Transverse colon (tissue), 4 donors: ENCODE measurements at regions not wholly inside any gene's neighbourhood (a gene's known extent, or its start where the extent isn't known, plus 50 kb on each side); places are given as distances from the start of the nearest gene placed in this dataset.

Source experiments
- DNase-seq: peaks from one replicate; pipeline ENCODE4 v3.0.0-alpha.2; 2019
- H3K27ac ChIP-seq, 4 donors: fragments of 200-600 bp; sonication (generic); 2 replicates each; pipeline ENCODE4 v1.5.1; 2016 to 2018; ENCODE audit warnings: inconsistent platforms in 4 of 4
- H3K27me3 ChIP-seq: fragments of 200-600 bp; sonication (generic); 2 replicates; pipeline ENCODE4 v1.5.1; 2017; ENCODE audit warnings: inconsistent platforms
- H3K36me3 ChIP-seq, 4 donors: fragments of 200-600 bp; sonication (generic); 2 replicates each; pipeline ENCODE4 v1.5.1; 2017 to 2019; ENCODE audit warnings: inconsistent platforms in 4 of 4
- H3K4me1 ChIP-seq, 4 donors: fragments of 200-600 bp; sonication (generic); 2 replicates each; pipeline ENCODE4 v1.5.1; 2017 to 2020; ENCODE audit warnings: inconsistent platforms in 4 of 4
- H3K4me3 ChIP-seq, 4 donors: fragments of 200-600 bp; sonication (generic); 1 replicate in 1 of 4; 2 replicates in 3 of 4; pipeline versions ENCODE4 v1.5.1 to v1.6.1; 2017 to 2019; ENCODE audit warnings: inconsistent platforms in 4 of 4
- H3K9me3 ChIP-seq, 2 donors: fragments of 200-600 bp; sonication (generic); 2 replicates each; pipeline ENCODE4 v1.5.1; 2017 to 2019; ENCODE audit warnings: inconsistent platforms in 2 of 2
- CTCF ChIP-seq, 5 experiments: fragments of 200-600 bp in 3 of 5; fragments of 450-650 bp in 2 of 5; sonication (generic) in 3 of 5; IDR thresholded peaks; 1 replicate in 2 of 5; 2 replicates in 3 of 5; pipeline ENCODE4 v1.5.1; 2016 to 2017; ENCODE audit warnings: antibody characterized with exemption in 5 of 5, inconsistent platforms in 3 of 5, mild to moderate bottlenecking in 2 of 5, moderate library complexity in 1 of 5
- EP300 ChIP-seq: sonication (generic); formaldehyde crosslinking; IDR thresholded peaks from one replicate; pipeline ENCODE4 v1.6.1; 2017; ENCODE audit warnings: antibody characterized with exemption, low read depth
- POLR2A ChIP-seq: fragments of 450-650 bp; IDR thresholded peaks from one replicate; pipeline ENCODE4 v1.6.1; 2016; ENCODE audit warnings: antibody characterized with exemption, mild to moderate bottlenecking, moderate library complexity
- POLR2AphosphoS5 ChIP-seq, 3 donors: sonication (generic); formaldehyde crosslinking; IDR thresholded peaks; one replicate each; pipeline ENCODE4 v1.6.1; 2016; ENCODE audit warnings: antibody characterized with exemption in 3 of 3
- WGBS, 2 donors: methylation state at CpG; one replicate each; pipeline ENCODE4 v1.1.5; 2018; ENCODE audit warnings: low coverage in 1 of 2; 5-methylcytosine and 5-hydroxymethylcytosine counted together
- in situ Hi-C, 4 donors: fragments of 200-750 bp; cut with MboI; loops; one replicate each; pipeline versions ENCODE4 v1.15.0 to v1.15.1; 2017; ENCODE audit warnings: low sequenced_read_pairs in 3 of 4, low pct_ligation_motif_present in 1 of 4, low pct_unique_long_range_greater_than_20kb in 1 of 4
- intact Hi-C: fragments of 100-400 bp; cut with DNase I; formaldehyde crosslinking; loops from one replicate; pipeline ENCODE4 v1.15.1; 2023; ENCODE audit warnings: low total_unique reads

GRCh38 chr16:79500286-79500685 is 100.3 kb downstream of the MAF start:
- 68 to 70% methylated on average over 2 of the region's 2 CpGs for WGBS, 2 donors
- in situ Hi-C loops: no loop called here
- no peaks in the 10 kb centered on the region for H3K9me3 ChIP-seq
- no peaks in the 10 kb centered on the region for H3K36me3 ChIP-seq
- TF ChIP-seq CTCF (IDR thresholded peaks at IDR 0.05): no peak
- no peak for TF ChIP-seq POLR2A
- no peak for TF ChIP-seq POLR2AphosphoS5 (IDR thresholded peaks at IDR 0.05)
- TF ChIP-seq EP300: no peak
- intact Hi-C loops: no loop called here
- H3K27ac ChIP-seq: no peak overlapping the region
- DNase-seq: no peak
- no peak overlapping the region for H3K4me3 ChIP-seq
- H3K4me1 ChIP-seq: no peaks in the 10 kb centered on the region
- no peaks in the 10 kb centered on the region for H3K27me3 ChIP-seq

GRCh38 chr16:79498928-79499327 is 101.6 kb downstream of the MAF start:
- Histone ChIP-seq H3K9me3 (no peaks in the 10 kb centered on the region), H3K36me3 (no peaks in the 10 kb centered on the region), H3K4me3 (no peak overlapping the region), H3K27me3 (no peaks in the 10 kb centered on the region), H3K27ac (no peak overlapping the region), H3K4me1 (no peaks in the 10 kb centered on the region)
- in situ Hi-C loops: no loop called here
- 57% methylated on average over 1 of the region's 1 CpG; no CpG with 5 or more reads in 1 of the 2 donors for WGBS, 2 donors
- no peak for DNase-seq
- TF ChIP-seq CTCF (IDR thresholded peaks at IDR 0.05): no peak
- no peak for TF ChIP-seq POLR2A
- no peak for TF ChIP-seq EP300
- TF ChIP-seq POLR2AphosphoS5 (IDR thresholded peaks at IDR 0.05): no peak
- intact Hi-C loops: no loop called here

- no peaks in the 10 kb centered on the region for H3K27me3 ChIP-seq
- no peak overlapping the region for H3K27ac ChIP-seq
- no peak for DNase-seq
- H3K9me3 ChIP-seq: no peaks in the 10 kb centered on the region
- H3K36me3 ChIP-seq: no peaks in the 10 kb centered on the region
- no peaks in the 10 kb centered on the region for H3K4me1 ChIP-seq
- H3K4me3 ChIP-seq: no peak overlapping the region
- in situ Hi-C loops: no loop called here
- intact Hi-C loops: no loop called here
- WGBS, 2 donors: 79 to 86% methylated on average over 3 to 6 of the region's 6 CpGs
- no peak for TF ChIP-seq EP300
- TF ChIP-seq CTCF (IDR thresholded peaks at IDR 0.05): no peak
- TF ChIP-seq POLR2AphosphoS5 (IDR thresholded peaks at IDR 0.05): no peak
- TF ChIP-seq POLR2A: no peak
These were observed 102.8 kb downstream of the MAF start for GRCh38 chr16:79497606-79498350.

- no peaks in the 10 kb centered on the region for H3K36me3 ChIP-seq
- H3K27me3 ChIP-seq: no peaks in the 10 kb centered on the region
- 28 to 44% methylated on average over 2 of the region's 2 CpGs for WGBS, 2 donors
- TF ChIP-seq CTCF (IDR thresholded peaks at IDR 0.05): no peak
- TF ChIP-seq POLR2A: no peak
- TF ChIP-seq POLR2AphosphoS5 (IDR thresholded peaks at IDR 0.05): no peak
- TF ChIP-seq EP300: no peak
- H3K4me1 ChIP-seq: no peaks in the 10 kb centered on the region
- H3K9me3 ChIP-seq: no peaks in the 10 kb centered on the region
- intact Hi-C loops: no loop called here
- H3K4me3 ChIP-seq: no peak overlapping the region
- H3K27ac ChIP-seq: no peak overlapping the region
- no peak for DNase-seq
- in situ Hi-C loops: no loop called here
These were observed 106.6 kb downstream of the MAF start for GRCh38 chr16:79493911-79494310.
